NOMO-1 treated with DMSO at 0.1 percent for 48 hours (cell line): ENCODE measurements at regions not wholly inside any gene's neighbourhood (a gene's known extent, or its start where the extent isn't known, plus 50 kb on each side); places are given as distances from the start of the nearest gene placed in this dataset.

Source experiments
- DNase-seq: peaks from one replicate; lab custom pipeline; 2025; ENCODE audit not compliant: unreplicated experiment; lab: John Stamatoyannopoulos, UW

- DNase-seq = no peak
These were observed 748.2 kb upstream of the ACVR2A start for GRCh38 chr2:147096671-147097070.

- no peak for DNase-seq
These were observed 749.5 kb upstream of the ACVR2A start for GRCh38 chr2:147095376-147095775.

GRCh38 chr2:147094077-147094476, 750.8 kb upstream of the ACVR2A start:
- no peak for DNase-seq

GRCh38 chr2:147092266-147092665, 752.6 kb upstream of the ACVR2A start:
- no peak for DNase-seq

GRCh38 chr2:147091448-147091847, 753.4 kb upstream of the ACVR2A start:
- no peak for DNase-seq

- DNase-seq = no peak
These were observed 756.0 kb upstream of the ACVR2A start for GRCh38 chr2:147088871-147089270.

- DNase-seq = no peak
These were observed 758.1 kb upstream of the ACVR2A start for GRCh38 chr2:147086715-147087114.

GRCh38 chr2:147083664-147084063, 761.2 kb upstream of the ACVR2A start:
- no peak for DNase-seq

GRCh38 chr2:147082850-147083522, 761.8 kb upstream of the ACVR2A start:
- DNase-seq = peak; percentile 35

GRCh38 chr2:147081831-147082230, 763.0 kb upstream of the ACVR2A start:
- no peak for DNase-seq

- DNase-seq = no peak
These were observed 768.2 kb upstream of the ACVR2A start for GRCh38 chr2:147076634-147077033.

GRCh38 chr2:147068071-147068470, 776.8 kb upstream of the ACVR2A start:
- DNase-seq = no peak

GRCh38 chr2:147067136-147067535, 777.7 kb upstream of the ACVR2A start:
- no peak for DNase-seq

GRCh38 chr2:147062073-147062472, 782.8 kb upstream of the ACVR2A start:
- no peak for DNase-seq

- DNase-seq = no peak
These were observed 783.6 kb upstream of the ACVR2A start for GRCh38 chr2:147061269-147061668.

GRCh38 chr2:147057892-147058490, 786.8 kb upstream of the ACVR2A start:
- DNase-seq = no peak

- no peak for DNase-seq
These were observed 793.0 kb upstream of the ACVR2A start for GRCh38 chr2:147051814-147052213.

GRCh38 chr2:147051248-147051647, 793.6 kb upstream of the ACVR2A start:
- DNase-seq = no peak

- no peak for DNase-seq
These were observed 794.9 kb upstream of the ACVR2A start for GRCh38 chr2:147049957-147050356.

- DNase-seq = no peak
These were observed 798.4 kb upstream of the ACVR2A start for GRCh38 chr2:147046473-147046872.

- no peak for DNase-seq
These were observed 799.7 kb upstream of the ACVR2A start for GRCh38 chr2:147045113-147045512.

- no peak for DNase-seq
These were observed 803.7 kb upstream of the ACVR2A start for GRCh38 chr2:147041121-147041494.
